Right atrium auricular region (tissue), 2 donors: ENCODE measurements at regions not wholly inside any gene's neighbourhood (a gene's known extent, or its start where the extent isn't known, plus 50 kb on each side); places are given as distances from the start of the nearest gene placed in this dataset.
"Not testable (repeated sequence)": the region's sequence is repeated elsewhere in the genome, so short reads cannot be mapped to it uniquely, and the experiment has no call there.

Experiments used
- DNase-seq: peaks from one replicate; pipeline ENCODE4 v3.0.0-alpha.2; 2019; ENCODE audit warnings: low spot score
- H3K27ac ChIP-seq, 2 donors: fragments of 200-600 bp; sonication (generic); 1 replicate in 1 of 2; 2 replicates in 1 of 2; pipeline ENCODE4 v1.5.1; 2016 to 2019
- H3K27me3 ChIP-seq, 2 donors: fragments of 200-600 bp; sonication (generic); one replicate each; pipeline versions ENCODE4 v1.5.1 to v1.6.0; 2017 to 2019
- H3K36me3 ChIP-seq: fragments of 200-600 bp; sonication (generic); one replicate; pipeline ENCODE4 v1.5.1; 2016
- H3K4me1 ChIP-seq, 2 donors: fragments of 200-600 bp; sonication (generic); one replicate each; pipeline versions ENCODE4 v1.5.1 to v1.6.0; 2017 to 2019
- H3K4me3 ChIP-seq, 2 donors: fragments of 200-600 bp; sonication (generic); 1 replicate in 1 of 2; 2 replicates in 1 of 2; pipeline ENCODE4 v1.5.1; 2017 to 2019; ENCODE audit warnings: mild to moderate bottlenecking in 1 of 2, moderate library complexity in 1 of 2
- H3K9me3 ChIP-seq, 2 donors: fragments of 200-600 bp; sonication (generic); one replicate each; pipeline ENCODE4 v1.5.1; 2019
- CTCF ChIP-seq, 2 donors: fragments of 200-600 bp; sonication (generic); IDR thresholded peaks; one replicate each; pipeline ENCODE4 v1.5.1; 2019; ENCODE audit warnings: antibody characterized with exemption in 2 of 2

- no peaks in the 10 kb centered on the region for H3K27me3 ChIP-seq
- no peak for DNase-seq
- no peaks in the 10 kb centered on the region for H3K9me3 ChIP-seq
- TF ChIP-seq CTCF (IDR thresholded peaks at IDR 0.05), result no peak
- no peak overlapping the region for H3K4me3 ChIP-seq
- no peaks in the 10 kb centered on the region for H3K36me3 ChIP-seq
- H3K27ac ChIP-seq, result no peak overlapping the region
- H3K4me1 ChIP-seq, result no peaks in the 10 kb centered on the region
Measured at GRCh38 chr20:4431446-4431845, 182.4 kb upstream of the ADRA1D start.

GRCh38 chr20:4430826-4431225 is 181.7 kb upstream of the ADRA1D start:
- not testable (repeated sequence) for DNase-seq

GRCh38 chr20:4427940-4428586 is 179.0 kb upstream of the ADRA1D start:
- no peak for TF ChIP-seq CTCF (IDR thresholded peaks at IDR 0.05)
- Histone ChIP-seq H3K27ac (no peak overlapping the region), H3K36me3 (no peaks in the 10 kb centered on the region), H3K27me3 (no peaks in the 10 kb centered on the region), H3K9me3 (no peaks in the 10 kb centered on the region), H3K4me3 (no peak overlapping the region), H3K4me1 (no peaks in the 10 kb centered on the region)
- DNase-seq, result no peak

More at GRCh38 chr20:4430826-4431225, 181.7 kb upstream of the ADRA1D start:
- H3K9me3 ChIP-seq, H3K36me3 ChIP-seq, H3K4me1 ChIP-seq, H3K4me3 ChIP-seq, H3K27ac ChIP-seq, H3K27me3 ChIP-seq: not testable (repeated sequence)

GRCh38 chr20:4418141-4418540 is 169.1 kb upstream of the ADRA1D start:
- DNase-seq, result no peak
- no peak for TF ChIP-seq CTCF (IDR thresholded peaks at IDR 0.05)
- peaks cover 0 to 6% of the 10 kb centered on the region in 2 donors for H3K9me3 ChIP-seq

GRCh38 chr20:4415281-4415680 is 166.2 kb upstream of the ADRA1D start:
- Histone ChIP-seq H3K36me3 (no peaks in the 10 kb centered on the region), H3K4me1 (no peaks in the 10 kb centered on the region), H3K9me3 (peaks cover 0 to 6% of the 10 kb centered on the region in 2 donors), H3K4me3 (no peak overlapping the region), H3K27ac (no peak overlapping the region), H3K27me3 (no peaks in the 10 kb centered on the region)
- TF ChIP-seq CTCF (IDR thresholded peaks at IDR 0.05), result no peak
- no peak for DNase-seq

More at GRCh38 chr20:4418141-4418540, 169.1 kb upstream of the ADRA1D start:
- Histone ChIP-seq H3K27me3 (no peaks in the 10 kb centered on the region), H3K4me1 (no peaks in the 10 kb centered on the region), H3K36me3 (no peaks in the 10 kb centered on the region), H3K27ac (no peak overlapping the region), H3K4me3 (no peak overlapping the region)

GRCh38 chr20:4413314-4414049 is 164.4 kb upstream of the ADRA1D start:
- Histone ChIP-seq H3K4me1 (no peaks in the 10 kb centered on the region), H3K4me3 (no peak overlapping the region), H3K36me3 (no peaks in the 10 kb centered on the region), H3K27ac (no peak overlapping the region), H3K9me3 (no peaks in the 10 kb centered on the region), H3K27me3 (no peaks in the 10 kb centered on the region)
- no peak for TF ChIP-seq CTCF (IDR thresholded peaks at IDR 0.05)
- DNase-seq, result no peak
